Fibroblast of skin of right biceps (primary cell): ENCODE measurements at regions not wholly inside any gene's neighbourhood (a gene's known extent, or its start where the extent isn't known, plus 50 kb on each side); places are given as distances from the start of the nearest gene placed in this dataset.

Experiments
- DNase-seq: peaks from one replicate; pipeline ENCODE4 v3.0.0-alpha.2; 2013

DNA sequence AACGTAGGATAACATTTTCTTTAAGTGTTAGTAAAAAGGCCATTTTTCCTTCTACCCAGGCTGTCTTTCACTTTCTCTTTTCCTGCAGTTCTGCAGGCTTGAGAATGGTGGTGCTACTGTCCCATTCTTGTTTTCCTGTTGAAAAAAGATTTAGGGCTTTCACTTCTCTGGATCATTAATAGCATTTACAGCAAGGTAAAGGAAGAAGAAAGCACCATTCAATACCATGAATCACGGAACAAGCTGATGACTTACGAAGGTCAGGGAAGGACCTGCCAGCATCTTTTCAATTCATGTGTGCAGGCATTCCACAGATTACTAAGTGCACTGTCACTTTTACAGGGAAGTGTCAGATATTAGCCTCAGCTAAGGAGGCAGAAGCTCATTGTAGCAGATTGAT, 292.8 kb downstream of the YTHDC2 start:
- DNase-seq: peak; percentile 79

DNA sequence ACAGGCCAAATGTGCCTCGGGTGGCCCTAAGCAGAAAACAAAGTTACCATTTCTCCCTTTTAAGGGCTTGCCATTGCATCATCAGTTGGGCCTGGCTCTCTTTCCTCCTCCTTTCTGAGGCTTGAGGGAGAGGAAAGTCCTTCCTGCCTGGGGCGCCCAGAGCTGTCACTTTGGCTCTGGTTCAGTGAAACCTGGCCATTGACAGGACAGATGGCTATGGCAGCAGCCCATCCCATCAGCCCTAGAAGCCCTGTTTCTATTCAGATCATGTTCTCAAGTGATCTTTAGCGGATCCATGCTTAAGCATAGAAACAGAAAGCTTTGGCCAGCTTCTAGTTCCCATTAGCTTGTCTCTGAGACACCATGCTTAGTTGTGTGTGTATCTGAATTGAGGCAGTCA, 293.4 kb downstream of the YTHDC2 start:
- DNase-seq: peak; percentile 44

DNA sequence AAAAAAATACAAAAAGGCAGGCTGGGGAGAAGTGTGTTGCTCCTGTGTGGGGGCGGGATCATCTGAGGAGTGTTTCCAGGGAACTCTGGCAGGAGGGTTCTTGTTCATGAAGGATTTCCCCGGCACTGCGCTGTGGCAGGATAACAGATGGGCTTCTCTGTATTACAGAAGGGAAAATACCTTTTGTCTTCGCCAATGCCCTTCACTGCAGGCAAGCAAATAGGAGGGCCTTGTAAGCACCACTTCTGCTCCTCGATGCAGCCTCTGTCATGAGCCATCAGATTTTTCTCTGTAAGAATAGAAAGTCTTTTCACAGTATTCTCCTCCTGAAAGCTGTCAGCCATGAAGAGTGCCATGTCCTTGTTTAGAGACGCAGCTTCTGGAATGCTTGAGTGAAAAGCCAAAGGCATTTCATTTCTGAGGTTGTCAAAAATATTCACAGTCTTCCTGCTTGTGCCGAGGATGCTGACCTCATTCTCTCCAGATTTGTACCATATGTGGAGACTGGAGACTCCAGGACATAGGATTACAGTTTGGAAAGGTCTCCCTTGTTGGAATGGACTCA, 294.0 kb downstream of the YTHDC2 start:
- peak; percentile 84 for DNase-seq

DNA sequence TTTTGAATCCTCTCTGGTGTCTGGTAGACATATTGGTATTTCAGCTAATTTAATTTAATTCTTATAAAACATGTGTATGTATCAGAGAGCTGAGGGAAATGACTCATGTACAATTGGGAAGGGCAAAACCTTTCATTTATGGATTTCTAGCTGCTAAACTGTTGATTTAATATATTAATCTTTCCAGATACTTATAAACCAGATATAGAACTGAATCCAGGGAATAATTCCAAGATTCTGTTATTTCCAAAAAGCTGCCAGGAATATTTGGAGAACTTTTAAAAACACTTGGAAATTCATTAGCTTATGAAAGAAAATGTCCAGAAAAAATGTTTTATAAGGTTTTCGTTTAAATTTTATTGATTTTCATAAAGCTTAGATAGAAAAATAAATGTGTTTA, 295.5 kb downstream of the YTHDC2 start:
- DNase-seq: no peak

DNA sequence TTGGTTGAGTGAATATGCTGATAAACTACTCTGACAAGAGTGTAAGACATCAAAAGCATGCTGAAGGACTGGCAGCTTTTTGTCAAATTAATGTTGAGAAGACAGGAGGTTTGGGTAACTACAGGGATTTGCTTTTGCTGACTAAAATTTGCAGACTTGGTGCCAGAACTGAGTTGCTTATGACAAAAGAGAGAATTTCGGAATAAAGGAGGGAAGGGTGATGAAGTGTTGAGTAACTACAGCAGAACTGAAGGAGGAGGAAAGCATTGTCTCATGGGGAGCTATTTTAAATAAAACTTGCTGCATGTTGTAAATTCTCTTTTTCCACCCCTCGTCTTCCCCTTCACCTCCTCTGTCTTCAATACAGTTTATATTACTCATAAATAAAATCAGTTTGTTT, 296.1 kb downstream of the YTHDC2 start:
- no peak for DNase-seq

DNA sequence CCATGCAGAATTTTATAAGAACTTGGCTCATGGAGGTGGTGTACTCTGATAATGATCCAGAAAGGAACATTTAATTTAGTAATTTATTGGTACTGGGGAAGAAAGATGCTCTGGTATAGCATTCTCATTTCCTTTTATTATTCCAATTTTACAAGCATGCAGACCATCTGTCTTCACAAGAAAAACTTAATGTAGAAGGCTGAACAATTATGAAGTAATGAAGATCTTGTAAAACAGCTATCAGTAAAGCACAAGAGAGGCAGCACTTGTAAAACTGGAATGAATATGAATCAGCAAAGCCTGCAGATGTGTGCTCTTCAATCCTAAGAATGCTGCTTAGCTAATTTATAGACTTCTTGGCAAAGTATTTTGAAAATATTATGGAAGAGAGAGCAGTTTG, 300.0 kb downstream of the YTHDC2 start:
- DNase-seq: no peak

DNA sequence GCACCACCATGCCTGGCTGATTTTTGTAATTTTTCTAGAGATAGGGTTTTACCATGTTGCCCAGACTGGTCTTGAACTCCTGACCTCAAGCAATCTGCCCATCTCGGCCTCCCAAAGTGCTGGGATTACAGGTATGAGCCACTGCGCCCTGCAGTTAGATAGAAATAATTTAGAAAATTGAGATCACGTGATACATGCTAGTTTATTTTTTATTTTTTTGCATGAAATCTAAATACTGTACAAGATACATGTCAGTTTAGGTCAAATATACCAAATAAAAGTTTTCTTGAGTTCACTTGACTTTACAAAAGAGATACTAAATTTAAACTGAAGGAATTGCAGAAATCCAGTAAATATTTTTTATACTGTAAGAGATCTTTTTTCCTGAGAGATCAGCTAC, 304.2 kb downstream of the YTHDC2 start:
- no peak for DNase-seq

DNA sequence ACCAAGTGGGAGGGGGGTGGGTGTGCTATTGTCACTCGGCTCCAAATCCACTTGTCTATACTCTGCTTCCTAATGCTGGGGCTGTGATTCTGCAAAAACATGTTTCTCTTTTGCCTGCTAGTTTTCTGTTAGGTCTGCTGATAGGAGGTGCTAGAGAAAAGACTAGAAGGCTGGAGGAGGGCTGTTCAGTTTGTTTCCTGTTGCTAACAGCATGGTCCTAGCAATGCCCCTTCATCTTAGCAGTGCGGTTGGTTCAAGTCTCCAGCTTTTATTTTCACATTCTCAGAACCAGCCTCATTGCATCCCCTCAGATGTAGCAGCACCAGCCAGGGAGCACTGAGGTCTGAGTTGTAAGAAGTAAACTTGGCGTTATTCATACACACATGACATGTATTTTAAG, 310.2 kb downstream of the YTHDC2 start:
- no peak for DNase-seq

DNA sequence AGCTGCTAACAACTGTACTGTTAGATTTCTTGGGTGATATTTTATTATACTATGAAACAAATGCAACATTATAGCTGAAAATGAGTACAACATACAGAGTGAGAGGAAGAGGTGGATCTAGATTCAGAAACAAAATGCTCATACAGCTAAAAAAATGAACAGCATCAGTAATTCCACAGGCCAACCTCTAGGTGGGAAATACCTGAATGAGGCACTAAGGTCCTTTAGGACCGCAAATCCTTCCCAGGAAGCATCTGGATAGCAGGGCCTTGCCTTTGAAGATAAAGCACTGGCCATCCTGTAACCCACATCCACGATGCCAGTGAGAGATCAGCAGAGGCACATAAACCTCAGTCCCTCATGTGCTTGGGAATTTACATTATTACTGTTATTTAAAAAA, 310.8 kb downstream of the YTHDC2 start:
- no peak for DNase-seq

DNA sequence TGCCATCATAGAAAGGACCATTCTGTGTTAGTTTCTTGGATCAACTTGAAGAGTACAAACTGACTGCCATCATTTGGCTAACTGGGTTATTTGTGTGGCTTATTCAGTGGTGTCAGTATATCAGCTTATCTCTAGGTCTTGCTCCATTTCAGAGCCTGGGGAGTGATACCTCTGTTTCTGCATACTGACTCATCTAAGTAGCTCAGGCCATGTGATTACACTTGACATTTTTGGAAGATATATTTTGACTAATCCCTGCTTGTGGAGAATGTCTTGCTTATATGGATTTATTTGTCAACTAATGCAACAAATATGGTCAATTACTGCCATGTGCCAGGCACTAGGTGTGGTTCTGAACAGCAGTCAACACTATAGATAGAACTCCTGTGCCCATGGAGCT, 311.7 kb downstream of the YTHDC2 start:
- DNase-seq: no peak

DNA sequence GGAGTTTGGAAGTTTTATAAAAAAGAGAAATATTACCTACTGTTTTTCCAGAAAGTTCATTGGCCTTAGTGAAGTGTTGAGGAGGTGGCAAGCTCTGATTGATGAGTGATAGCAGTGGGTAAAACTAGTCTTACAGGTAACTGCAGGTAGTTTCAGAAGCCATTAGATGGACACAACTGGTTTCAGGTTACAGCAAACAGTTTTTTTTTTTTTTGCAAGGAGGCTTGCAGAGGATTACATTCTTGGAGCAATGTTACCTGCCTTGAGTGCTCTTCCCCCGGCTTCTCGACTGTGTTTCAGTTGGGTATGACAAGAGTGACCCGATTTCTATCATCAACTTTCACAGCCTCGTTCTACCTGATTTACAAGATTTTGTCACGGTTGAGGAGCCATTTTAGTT, 333.4 kb downstream of the YTHDC2 start:
- DNase-seq: no peak

DNA sequence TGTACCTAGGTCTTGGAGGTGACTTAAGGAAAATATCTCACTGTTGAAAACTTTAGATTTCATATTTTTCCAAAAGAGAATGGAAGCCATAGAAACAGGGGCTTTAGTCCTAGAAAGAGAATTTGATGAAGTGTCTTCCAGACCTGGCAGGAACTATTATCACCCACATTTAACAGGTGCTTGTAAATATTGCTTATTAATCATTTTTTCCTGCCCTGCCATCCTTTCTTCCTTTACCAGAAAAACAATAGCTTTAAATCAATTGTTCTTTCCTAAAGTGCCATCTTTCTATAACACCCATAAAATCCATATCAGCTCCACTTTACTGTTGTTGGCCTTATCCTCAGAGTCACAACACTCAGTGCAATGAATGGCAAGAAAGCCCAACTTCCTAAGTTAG, 350.9 kb downstream of the YTHDC2 start:
- DNase-seq: no peak

DNA sequence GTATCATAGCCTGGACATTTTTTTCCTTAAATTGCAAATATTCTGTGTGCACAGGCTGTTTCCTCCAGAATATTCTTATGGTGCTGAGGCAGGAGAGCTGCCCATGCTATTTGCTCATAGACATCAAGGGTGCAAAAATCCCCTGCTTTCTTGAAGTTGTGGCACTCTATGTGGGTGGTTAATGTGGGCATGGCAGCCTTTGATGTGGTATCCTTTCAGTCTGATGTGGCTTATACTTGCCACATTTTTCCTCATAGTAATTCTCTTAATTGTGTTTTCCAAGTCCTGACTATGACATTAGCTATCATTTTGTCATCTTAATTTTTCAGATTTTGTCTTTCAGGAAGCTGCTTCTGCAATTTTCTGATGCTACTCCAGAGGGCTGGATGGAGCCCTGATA, 353.3 kb downstream of the YTHDC2 start:
- no peak for DNase-seq

DNA sequence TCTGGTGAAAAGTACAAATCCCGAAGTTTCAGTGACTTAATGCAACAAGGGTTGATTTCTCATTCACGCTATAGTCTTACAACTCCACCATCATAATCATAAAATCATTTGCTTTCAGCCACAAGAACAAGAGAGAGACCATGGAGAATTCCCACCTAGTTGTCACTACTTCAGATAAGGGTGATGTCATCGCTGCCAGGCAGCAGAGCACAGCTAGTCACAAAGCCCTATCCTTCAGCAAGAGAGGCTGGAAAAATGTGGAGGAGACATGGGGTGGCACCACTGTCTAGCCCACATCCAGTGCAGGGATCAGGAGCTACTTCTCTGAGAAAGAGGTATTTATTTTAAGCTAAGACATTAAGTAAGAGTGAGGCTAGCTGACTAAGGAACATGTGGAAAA, 356.1 kb downstream of the YTHDC2 start:
- no peak for DNase-seq

DNA sequence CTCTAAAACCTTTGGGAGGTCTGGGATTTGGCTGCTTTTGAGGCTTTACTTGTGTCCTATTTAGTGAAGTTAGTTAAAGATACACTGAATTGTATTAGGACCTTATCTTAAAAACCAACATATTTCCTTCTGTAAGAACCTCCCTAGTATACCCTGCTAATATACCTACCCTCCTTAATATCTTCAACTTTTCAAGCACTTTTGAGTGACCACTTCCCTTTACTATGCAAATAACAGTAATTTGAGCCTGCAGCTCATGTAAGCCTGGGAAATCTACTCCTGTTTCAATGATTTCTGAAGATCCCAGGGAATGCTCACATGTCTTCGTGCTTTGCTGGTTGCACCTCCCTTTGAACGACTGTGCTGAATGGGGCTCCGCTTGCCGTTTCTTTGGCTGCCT, 358.5 kb downstream of the YTHDC2 start:
- no peak for DNase-seq

DNA sequence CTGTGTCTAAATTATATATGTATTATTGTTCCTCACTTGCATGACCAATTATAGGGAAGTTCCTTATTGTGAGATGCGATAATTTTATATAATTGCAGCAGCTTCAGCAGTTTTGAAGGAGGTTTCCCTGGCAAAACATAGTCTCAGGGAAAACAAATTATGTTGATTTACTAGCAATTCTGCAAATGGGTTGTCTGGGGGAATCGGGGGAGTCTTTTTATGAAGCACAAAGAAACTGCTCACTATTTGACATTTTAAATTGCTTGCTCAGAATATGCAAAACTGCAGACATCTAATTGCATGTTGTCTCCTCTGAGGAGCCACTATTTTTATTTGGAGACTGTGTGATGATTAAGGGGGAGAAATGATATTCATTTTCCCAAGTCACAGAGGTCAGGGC, 361.6 kb downstream of the YTHDC2 start:
- DNase-seq: no peak

DNA sequence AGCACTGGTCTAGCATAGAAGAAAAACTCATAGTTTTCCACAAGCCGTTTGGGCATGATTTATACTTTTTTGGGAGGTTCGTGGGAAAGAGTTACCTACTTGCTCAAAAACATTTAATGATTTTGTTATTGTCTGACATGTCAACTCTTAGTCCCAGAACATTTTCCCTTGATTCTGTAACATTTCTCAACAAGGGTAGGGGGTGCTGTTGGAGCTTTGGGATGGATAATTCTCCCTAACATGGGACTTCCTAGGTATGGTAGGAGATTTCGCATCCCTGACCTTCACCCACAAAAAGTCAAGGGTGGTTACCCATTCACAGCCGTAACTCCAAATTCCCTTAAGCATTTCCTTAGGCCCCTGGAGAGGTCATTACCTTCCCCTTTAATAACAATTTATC, 378.0 kb downstream of the YTHDC2 start:
- DNase-seq: no peak

DNA sequence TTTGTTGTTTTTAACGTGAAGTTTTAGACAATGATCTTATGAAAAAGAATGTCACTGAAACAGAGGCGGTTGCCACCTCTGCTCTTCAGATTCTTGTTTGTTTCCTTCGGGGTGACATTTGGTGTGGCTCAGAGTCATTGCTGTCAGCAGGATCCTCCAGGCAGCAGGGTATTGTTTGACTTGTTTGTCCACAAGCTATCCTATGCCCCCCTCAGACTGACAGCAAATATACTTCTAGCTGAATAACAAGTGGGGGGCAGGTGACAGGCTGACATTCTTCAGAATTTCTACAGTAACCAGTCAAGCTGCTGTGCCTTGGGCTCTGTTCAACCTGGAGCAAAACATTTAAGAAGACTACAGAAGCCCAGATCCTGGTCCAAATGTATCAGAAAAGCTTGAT, 383.3 kb downstream of the YTHDC2 start:
- no peak for DNase-seq

DNA sequence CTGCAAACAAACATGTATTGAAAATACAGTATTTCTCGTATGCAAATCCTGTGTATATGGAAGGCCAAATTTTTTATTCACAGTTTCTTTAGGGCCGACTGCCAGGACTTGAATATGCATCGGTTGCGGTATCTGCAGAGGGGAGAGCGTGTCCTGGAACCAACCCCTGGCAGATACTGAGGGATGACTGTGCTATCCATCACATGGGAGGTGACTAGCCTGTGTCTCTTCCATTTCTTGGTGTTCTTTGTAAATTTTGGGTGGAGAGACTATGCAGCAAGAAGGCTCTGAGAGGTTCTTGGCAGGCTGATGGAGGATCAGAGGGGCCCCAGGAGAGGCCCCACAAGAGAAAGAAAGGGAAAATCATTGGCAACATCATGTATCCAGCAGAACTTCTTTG, 384.3 kb downstream of the YTHDC2 start:
- DNase-seq: no peak

DNA sequence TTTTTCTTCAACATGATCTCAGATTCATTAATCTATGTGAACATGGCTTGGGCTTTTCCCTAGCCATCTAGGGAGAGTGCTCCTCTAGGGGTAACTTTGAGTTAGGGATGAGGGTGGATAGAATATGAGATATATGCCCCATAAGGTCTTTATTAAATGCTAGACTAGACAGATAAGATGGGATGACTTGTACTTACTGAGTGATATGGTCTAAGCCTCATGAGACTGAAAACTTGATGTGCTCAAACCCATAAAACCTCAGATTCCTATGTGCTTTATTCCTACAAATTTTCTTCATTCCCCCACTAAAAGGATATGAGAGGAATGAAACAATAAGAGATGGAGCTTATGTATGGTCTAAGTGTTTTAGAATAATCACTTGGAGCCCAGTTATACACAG, 386.6 kb downstream of the YTHDC2 start:
- no peak for DNase-seq

DNA sequence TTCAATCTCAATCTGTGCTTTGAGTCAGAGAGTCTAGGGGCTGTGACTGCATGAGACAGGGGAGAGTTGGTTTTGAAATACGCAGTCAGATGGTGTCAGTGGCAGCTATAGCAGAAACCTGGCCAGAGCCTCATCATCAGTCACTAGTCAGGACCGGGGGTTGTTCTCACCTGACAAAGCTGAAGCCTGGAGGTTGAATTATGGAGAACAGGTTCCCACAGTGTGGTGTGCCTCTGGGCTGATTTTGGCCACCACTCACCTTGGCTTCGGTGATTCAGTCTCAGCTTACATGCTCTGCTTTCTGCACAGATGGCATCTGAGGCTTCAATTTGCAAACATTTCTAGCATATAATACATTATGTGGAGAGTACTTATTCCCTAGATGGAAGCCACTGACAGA, 387.3 kb downstream of the YTHDC2 start:
- no peak for DNase-seq

DNA sequence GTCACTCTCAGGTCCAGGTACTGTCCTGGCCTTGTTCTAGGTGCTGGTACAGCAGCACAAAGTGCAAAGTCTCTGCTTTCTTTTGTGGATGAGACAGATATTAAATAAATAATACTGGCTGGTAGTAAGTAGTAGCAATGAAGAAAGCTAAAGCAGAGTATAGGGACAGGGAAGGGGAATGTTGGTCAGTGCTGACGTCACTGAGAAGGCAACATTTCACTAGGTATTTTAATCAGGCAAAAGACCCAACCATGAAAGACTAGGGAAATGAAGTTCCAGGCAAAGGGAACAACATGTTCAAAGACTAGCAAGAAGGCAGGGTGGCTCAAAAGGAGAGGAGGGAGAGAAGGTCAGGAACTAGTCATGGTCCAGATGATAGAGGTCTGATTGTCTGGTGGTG, 388.2 kb downstream of the YTHDC2 start:
- DNase-seq: no peak

DNA sequence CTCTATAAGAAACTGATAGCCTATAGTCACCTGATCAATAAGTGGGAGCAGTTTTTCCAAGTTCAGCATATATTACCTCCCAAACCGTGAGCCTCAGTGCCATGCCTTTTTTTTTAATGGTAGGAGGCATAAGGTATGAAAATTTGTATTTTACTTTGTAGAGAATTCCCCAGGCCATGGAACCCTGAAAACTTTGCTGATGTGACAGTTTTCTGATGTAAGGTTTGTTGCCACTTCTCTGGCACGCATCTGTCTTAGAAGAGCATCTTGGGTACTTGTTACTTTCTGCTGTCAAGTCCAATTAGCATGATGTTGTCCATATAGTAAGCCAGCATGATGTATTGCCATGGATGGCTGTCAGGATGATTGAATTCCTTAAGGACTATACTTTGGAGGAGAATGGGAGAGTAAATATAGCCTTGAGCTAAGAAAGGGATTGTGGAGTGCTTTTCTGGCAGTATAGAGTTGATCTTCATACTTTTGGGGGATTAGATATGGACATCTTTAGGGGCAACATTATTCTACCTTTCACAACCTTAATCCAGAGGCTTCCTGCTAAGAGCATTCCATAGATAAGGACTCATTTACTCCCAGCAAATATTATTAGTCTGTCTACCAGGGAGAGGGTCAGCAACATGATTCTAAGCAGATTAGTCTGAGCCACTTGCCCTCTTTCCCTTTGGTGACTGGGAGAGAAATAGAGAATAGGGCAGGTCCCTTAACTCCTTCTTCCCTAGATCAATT, 389.6 kb downstream of the YTHDC2 start:
- DNase-seq: no peak

DNA sequence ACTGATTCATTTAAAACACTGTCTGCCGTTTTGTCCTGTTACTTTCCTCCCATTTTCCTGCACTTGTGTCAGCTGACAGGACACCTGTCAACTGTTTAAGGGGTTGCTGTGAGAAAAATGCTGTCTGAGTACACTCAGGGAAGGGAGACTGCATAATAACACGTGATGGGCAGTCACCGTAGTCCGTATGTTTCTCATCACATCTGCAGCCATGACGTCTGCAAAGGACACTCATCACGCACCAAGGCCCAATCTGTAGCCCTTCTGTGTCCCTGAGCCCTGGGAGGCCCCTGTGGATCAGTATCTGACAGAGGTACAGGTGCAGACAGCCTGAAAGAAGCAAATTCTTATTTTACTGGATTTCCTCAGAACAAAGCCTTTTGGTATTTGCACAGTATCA, 396.3 kb downstream of the YTHDC2 start:
- DNase-seq: no peak

DNA sequence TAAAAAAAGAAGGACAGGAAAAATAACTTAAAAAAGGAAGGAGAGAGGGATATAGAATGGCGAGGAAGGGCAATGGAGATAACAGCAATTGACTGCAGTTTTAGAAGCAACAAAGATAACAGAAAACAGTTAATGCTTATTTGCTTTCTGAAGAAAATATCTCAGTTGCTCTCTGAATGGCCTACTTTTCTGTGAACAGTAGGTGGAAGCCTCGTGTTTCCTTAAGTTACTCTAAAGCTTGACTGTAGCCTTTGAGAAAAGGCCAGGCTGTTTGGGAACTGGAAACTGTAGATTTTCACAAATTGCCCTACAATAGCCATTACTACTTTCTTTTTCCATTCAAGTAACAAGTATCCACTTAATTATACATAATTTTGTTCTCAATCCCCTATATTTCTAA, 404.5 kb downstream of the YTHDC2 start:
- DNase-seq: no peak
